IMR-90 (cell line): ENCODE measurements at regions not wholly inside any gene's neighbourhood (a gene's known extent, or its start where the extent isn't known, plus 50 kb on each side); places are given as distances from the start of the nearest gene placed in this dataset.

Experiments
- ATAC-seq: fragments of 200-7000 bp; cut with Tn5 transposase; 2 replicates; pipeline ENCODE4 v1.9.1; 2020; ENCODE audit warnings: low read depth, mild to moderate bottlenecking, moderate library complexity
- BruUV-seq: library from RNA; stranded (reverse); fragments of 400-500 nt; replicated peaks from 2 replicates; lab custom pipeline; 2021; lab: Mats Ljungman, UMichigan
- CTCF ChIA-PET: fragments of 300-600 bp; formaldehyde crosslinking; extraction: SDS; loops from one replicate; lab custom pipeline; 2021; ENCODE audit warnings: antibody characterized with exemption; lab: Yijun Ruan, JAX
- POLR2A ChIA-PET: fragments of 300-600 bp; sonication (Branson Sonifier 250); formaldehyde crosslinking; loops from one replicate; lab custom pipeline; 2022; ENCODE audit warnings: antibody characterized with exemption; ENCODE audit not compliant: unreplicated experiment; lab: Charles Lee
- DNase-seq: peaks from one replicate; pipeline ENCODE4 v3.0.0; 2013
- H2AFZ ChIP-seq: replicated peaks from 2 replicates; pipeline ENCODE3; 2013; ENCODE audit warnings: low read length, mild to moderate bottlenecking; ENCODE audit not compliant: poor library complexity
- H2AK5ac ChIP-seq: 2 replicates; pipeline ENCODE4 v1.6.1; 2013; ENCODE audit warnings: low read depth, low read length, inconsistent platforms
- H2AK9ac ChIP-seq: replicated peaks from 2 replicates; pipeline ENCODE3; 2013; ENCODE audit warnings: mild to moderate bottlenecking, low read depth, low read length, moderate library complexity; ENCODE audit not compliant: poor library complexity
- H2BK120ac ChIP-seq: 2 replicates; pipeline ENCODE4 v1.6.1; 2013; ENCODE audit warnings: low read depth, low read length, inconsistent platforms
- H2BK15ac ChIP-seq: 3 replicates; pipeline ENCODE4 v1.6.1; 2013; ENCODE audit warnings: low read depth, low read length, inconsistent platforms
- H2BK20ac ChIP-seq: 2 replicates; pipeline ENCODE4 v1.6.1; 2013; ENCODE audit warnings: low read depth, mild to moderate bottlenecking, inconsistent platforms, low read length, moderate library complexity
- H2BK5ac ChIP-seq: 2 replicates; pipeline ENCODE4 v1.6.1; 2013; ENCODE audit warnings: mild to moderate bottlenecking, low read depth, low read length, inconsistent platforms; ENCODE audit not compliant: poor library complexity, severe bottlenecking
- H3K14ac ChIP-seq: replicated peaks from 2 replicates; pipeline ENCODE4 v1.6.1; 2013; ENCODE audit warnings: low read depth, low read length, inconsistent platforms
- H3K18ac ChIP-seq: 2 replicates; pipeline ENCODE4 v1.6.1; 2013; ENCODE audit warnings: low read depth, low read length, control low read depth
- H3K23ac ChIP-seq: 2 replicates; pipeline ENCODE4 v1.6.1; 2013; ENCODE audit warnings: low read depth, low read length, inconsistent platforms
- H3K27ac ChIP-seq: 2 replicates; pipeline ENCODE4 v1.5.1; 2013; ENCODE audit warnings: mild to moderate bottlenecking, control low read depth, low read length; ENCODE audit not compliant: insufficient read depth
- H3K27me3 ChIP-seq: 2 replicates; pipeline ENCODE4 v1.6.1; 2013; ENCODE audit warnings: low read length; ENCODE audit not compliant: control insufficient read depth, insufficient read depth
- H3K36me3 ChIP-seq: 2 replicates; pipeline ENCODE4 v1.6.1; 2013; ENCODE audit warnings: low read length, mixed read lengths; ENCODE audit not compliant: control insufficient read depth, insufficient read depth
- H3K4ac ChIP-seq: 2 replicates; pipeline ENCODE4 v1.6.1; 2013; ENCODE audit warnings: low read depth, low read length, inconsistent platforms
- H3K4me1 ChIP-seq: 2 replicates; pipeline ENCODE4 v1.6.1; 2013; ENCODE audit warnings: low read length, mixed read lengths; ENCODE audit not compliant: control insufficient read depth, insufficient read depth
- H3K4me2 ChIP-seq: 2 replicates; pipeline ENCODE4 v1.6.1; 2013; ENCODE audit warnings: low read depth, mild to moderate bottlenecking, control low read depth, low read length, moderate library complexity
- H3K4me3 ChIP-seq: 2 replicates; pipeline ENCODE4 v1.5.1; 2013; ENCODE audit warnings: low read depth, mild to moderate bottlenecking, control low read depth, low read length, moderate library complexity; ENCODE audit not compliant: insufficient read depth
- H3K56ac ChIP-seq: 2 replicates; pipeline ENCODE4 v1.6.1; 2013; ENCODE audit warnings: low read length, inconsistent platforms; ENCODE audit not compliant: insufficient read depth; ENCODE audit errors: extremely low read depth
- H3K79me1 ChIP-seq, 2 experiments: 2 replicates each; pipeline ENCODE4 v1.6.1; 2013; ENCODE audit warnings: low read length in 2 of 2, inconsistent platforms in 1 of 2, low read depth in 1 of 2
- H3K9ac ChIP-seq: 2 replicates; pipeline ENCODE4 v1.6.1; 2013; ENCODE audit warnings: low read depth, low read length, control low read depth
- H3K9me1 ChIP-seq: 2 replicates; pipeline ENCODE4 v1.6.1; 2013; ENCODE audit warnings: low read length, inconsistent platforms; ENCODE audit not compliant: insufficient read depth
- H3K9me3 ChIP-seq: 2 replicates; pipeline ENCODE4 v1.6.1; 2013; ENCODE audit warnings: low read length; ENCODE audit not compliant: control insufficient read depth, insufficient read depth
- H4K20me1 ChIP-seq: 2 replicates; pipeline ENCODE4 v1.6.1; 2013; ENCODE audit warnings: low read length, inconsistent platforms; ENCODE audit not compliant: insufficient read depth
- H4K5ac ChIP-seq: 2 replicates; pipeline ENCODE4 v1.6.1; 2013; ENCODE audit warnings: mild to moderate bottlenecking, low read depth, low read length, control low read depth
- H4K8ac ChIP-seq, 2 experiments: 2 replicates each; pipeline ENCODE4 v1.6.1; 2013; ENCODE audit warnings: low read depth in 2 of 2, low read length in 2 of 2, control low read depth in 1 of 2, inconsistent platforms in 1 of 2
- H4K91ac ChIP-seq: 2 replicates; pipeline ENCODE4 v1.6.1; 2013; ENCODE audit warnings: low read depth, low read length, inconsistent platforms; ENCODE audit not compliant: insufficient read depth
- BHLHE40 ChIP-seq: fragments of 150-350 bp; IDR thresholded peaks from 2 replicates; pipeline ENCODE4 v1.6.1; 2016; ENCODE audit warnings: mild to moderate bottlenecking, low read depth, low read length
- CHD1 ChIP-seq: IDR thresholded peaks from 2 replicates; pipeline ENCODE4 v1.6.1; 2012; ENCODE audit warnings: low read depth, low read length, improper control_type of control experiment
- CTCF ChIP-seq: conservative IDR thresholded peaks from 2 replicates; pipeline ENCODE4 v1.5.1; 2012; ENCODE audit warnings: mild to moderate bottlenecking, low read depth, low read length, improper control_type of control experiment
- ELK1 ChIP-seq: fragments of 150-350 bp; IDR thresholded peaks from 2 replicates; pipeline ENCODE4 v1.6.1; 2016; ENCODE audit warnings: low read depth, mild to moderate bottlenecking, low read length, moderate library complexity, borderline replicate concordance
- MAFK ChIP-seq: IDR thresholded peaks from 2 replicates; pipeline ENCODE4 v1.6.1; 2012; ENCODE audit warnings: low read depth, low read length, improper control_type of control experiment
- MXI1 ChIP-seq: IDR thresholded peaks from 2 replicates; pipeline ENCODE4 v1.6.1; 2012; ENCODE audit warnings: low read depth, mild to moderate bottlenecking, low read length, moderate library complexity, borderline replicate concordance
- POLR2A ChIP-seq: IDR thresholded peaks from 2 replicates; pipeline ENCODE4 v1.6.1; 2012; ENCODE audit warnings: mild to moderate bottlenecking, low read depth, low read length
- RAD21 ChIP-seq: IDR thresholded peaks from 2 replicates; pipeline ENCODE4 v1.6.1; 2012; ENCODE audit warnings: low read length, improper control_type of control experiment
- RCOR1 ChIP-seq: IDR thresholded peaks from 2 replicates; pipeline ENCODE4 v1.6.1; 2012; ENCODE audit warnings: mild to moderate bottlenecking, low read length, improper control_type of control experiment; ENCODE audit not compliant: insufficient replicate concordance
- RFX5 ChIP-seq: IDR thresholded peaks from 2 replicates; pipeline ENCODE4 v1.8.0; 2012; ENCODE audit warnings: low read depth, mild to moderate bottlenecking, low read length, moderate library complexity
- USF2 ChIP-seq: fragments of 150-350 bp; IDR thresholded peaks from 2 replicates; pipeline ENCODE4 v1.6.1; 2017; ENCODE audit warnings: mild to moderate bottlenecking, antibody characterized with exemption, low read length, low read depth
- WGBS, 2 experiments: methylation state at CpG; one replicate each; pipeline versions ENCODE4 v1.1.5 to v1.1.7; 2013; ENCODE audit warnings: missing lambda C conversion rate in 2 of 2; ENCODE audit not compliant: insufficient read length in 1 of 2; ENCODE audit errors: extremely low coverage in 2 of 2; 5-methylcytosine and 5-hydroxymethylcytosine counted together
- dilution Hi-C: fragments of 300-500 bp; cut with HindIII; formaldehyde crosslinking; loops from one replicate; pipeline ENCODE4 v1.14.3; 2018; ENCODE audit warnings: low sequenced_read_pairs; ENCODE audit not compliant: unreplicated experiment
- in situ Hi-C: fragments of 300-500 bp; cut with MboI; formaldehyde crosslinking; loops from 3 replicates; pipeline ENCODE4 v1.14.3; 2019; ENCODE audit warnings: low sequenced_read_pairs, inconsistent platforms, mixed read lengths
- intact Hi-C: fragments of 100-400 bp; cut with micrococcal nuclease; formaldehyde crosslinking; loops from 2 replicates; pipeline ENCODE4 v1.10.0; 2022

- CTCF ChIA-PET, result no interaction called here
- dilution Hi-C loops, result no loop called here
- no peak for TF ChIP-seq CHD1
- TF ChIP-seq CTCF, result no peak
- TF ChIP-seq RCOR1, result no peak
- TF ChIP-seq USF2, result no peak
- no peak for TF ChIP-seq BHLHE40
- no peak for TF ChIP-seq MXI1
- TF ChIP-seq RAD21, result no peak
- TF ChIP-seq ELK1, result no peak
- TF ChIP-seq RFX5, result no peak
- TF ChIP-seq POLR2A, result no peak
- TF ChIP-seq MAFK, result no peak
- Histone ChIP-seq H4K91ac (peak overlapping the region; percentile 54; the same call in 1 of the 2 replicates), H3K79me1 (no peaks in the 10 kb centered on the region), H4K20me1 (no peaks in the 10 kb centered on the region), H3K27me3 (no peaks in the 10 kb centered on the region), H3K4me1 (peaks cover 8% of the 10 kb centered on the region), H3K27ac (no peak overlapping the region), H2AK5ac (peak overlapping the region; percentile 18; the same call in 1 of the 2 replicates), H3K9me1 (peaks cover 4% of the 10 kb centered on the region; the same call in 1 of the 2 replicates), H3K9ac (no peak overlapping the region), H2BK15ac (no peak overlapping the region; the same call in 2 of the 3 replicates), H3K14ac (no peak overlapping the region), H3K4me2 (no peak overlapping the region), H2AK9ac (no peak overlapping the region), H2AFZ (no peak overlapping the region), H3K56ac (no peak overlapping the region), H3K36me3 (no peaks in the 10 kb centered on the region), H3K23ac (no peak overlapping the region; the same call in 1 of the 2 replicates), H2BK20ac (peak overlapping the region; percentile 26; the same call in 1 of the 2 replicates), H3K18ac (0 out of 2 replicates have a peak overlapping the region, but pooled peaks have one; percentile 7), H2BK5ac (peak overlapping the region; percentile 60), H4K5ac (no peak overlapping the region), H2BK120ac (peak overlapping the region; percentile 41; the same call in 1 of the 2 replicates), H3K4ac (peak overlapping the region; percentile 38; the same call in 1 of the 2 replicates), H3K4me3 (no peak overlapping the region), H3K9me3 (no peaks in the 10 kb centered on the region), H4K8ac (no peak overlapping the region)
- POLR2A ChIA-PET, result no interaction called here
- intact Hi-C loops, result no loop called here
- WGBS, 2 experiments, result no CpG with 5 or more reads among the region's 7 CpGs
- DNase-seq, result peak; percentile 76
- ATAC-seq, result peak; percentile 46; the same call in 1 of the 2 replicates
- no TSS peak for BruUV-seq
- in situ Hi-C loops, result no loop called here
These were observed 122.1 kb upstream of the EOLA2 start for GRCh38 chrX:150060406-150060805.
